ENCODE measurements at regions not wholly inside any gene's neighbourhood (a gene's known extent, or its start where the extent isn't known, plus 50 kb on each side); places are given as distances from the start of the nearest gene placed in this dataset.

DNA sequence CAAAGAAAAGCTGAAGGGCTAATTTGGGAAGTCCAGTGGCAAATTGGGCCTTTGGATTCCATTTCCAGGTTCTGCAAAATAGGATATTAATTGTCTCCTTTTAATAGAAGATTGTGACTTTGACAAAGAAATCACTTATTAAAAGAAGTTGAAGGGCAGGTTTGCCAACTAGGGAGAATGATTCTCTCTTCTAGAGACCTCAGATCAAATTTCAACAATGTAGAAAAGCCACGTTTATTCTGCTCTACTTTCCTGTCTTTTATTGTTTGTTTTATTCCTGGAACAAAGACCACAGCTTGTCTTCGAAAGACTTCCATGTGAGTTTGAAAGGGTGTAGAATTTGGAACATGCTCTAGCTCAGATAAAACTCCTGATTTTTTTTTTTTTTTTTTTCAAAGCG, 65.5 kb upstream of the PRL start:
- no peak overlapping the region for H3K4me3 ChIP-seq (ENCODE audit: low read depth, low read length)
- TF ChIP-seq, protein P1, sequence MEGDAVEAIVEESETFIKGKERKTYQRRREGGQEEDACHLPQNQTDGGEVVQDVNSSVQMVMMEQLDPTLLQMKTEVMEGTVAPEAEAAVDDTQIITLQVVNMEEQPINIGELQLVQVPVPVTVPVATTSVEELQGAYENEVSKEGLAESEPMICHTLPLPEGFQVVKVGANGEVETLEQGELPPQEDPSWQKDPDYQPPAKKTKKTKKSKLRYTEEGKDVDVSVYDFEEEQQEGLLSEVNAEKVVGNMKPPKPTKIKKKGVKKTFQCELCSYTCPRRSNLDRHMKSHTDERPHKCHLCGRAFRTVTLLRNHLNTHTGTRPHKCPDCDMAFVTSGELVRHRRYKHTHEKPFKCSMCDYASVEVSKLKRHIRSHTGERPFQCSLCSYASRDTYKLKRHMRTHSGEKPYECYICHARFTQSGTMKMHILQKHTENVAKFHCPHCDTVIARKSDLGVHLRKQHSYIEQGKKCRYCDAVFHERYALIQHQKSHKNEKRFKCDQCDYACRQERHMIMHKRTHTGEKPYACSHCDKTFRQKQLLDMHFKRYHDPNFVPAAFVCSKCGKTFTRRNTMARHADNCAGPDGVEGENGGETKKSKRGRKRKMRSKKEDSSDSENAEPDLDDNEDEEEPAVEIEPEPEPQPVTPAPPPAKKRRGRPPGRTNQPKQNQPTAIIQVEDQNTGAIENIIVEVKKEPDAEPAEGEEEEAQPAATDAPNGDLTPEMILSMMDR (conservative IDR thresholded peaks at IDR 0.05; ENCODE audit: low read depth, low read length): no peak
- DNase-seq (ENCODE audit: low read depth): no peak

DNA sequence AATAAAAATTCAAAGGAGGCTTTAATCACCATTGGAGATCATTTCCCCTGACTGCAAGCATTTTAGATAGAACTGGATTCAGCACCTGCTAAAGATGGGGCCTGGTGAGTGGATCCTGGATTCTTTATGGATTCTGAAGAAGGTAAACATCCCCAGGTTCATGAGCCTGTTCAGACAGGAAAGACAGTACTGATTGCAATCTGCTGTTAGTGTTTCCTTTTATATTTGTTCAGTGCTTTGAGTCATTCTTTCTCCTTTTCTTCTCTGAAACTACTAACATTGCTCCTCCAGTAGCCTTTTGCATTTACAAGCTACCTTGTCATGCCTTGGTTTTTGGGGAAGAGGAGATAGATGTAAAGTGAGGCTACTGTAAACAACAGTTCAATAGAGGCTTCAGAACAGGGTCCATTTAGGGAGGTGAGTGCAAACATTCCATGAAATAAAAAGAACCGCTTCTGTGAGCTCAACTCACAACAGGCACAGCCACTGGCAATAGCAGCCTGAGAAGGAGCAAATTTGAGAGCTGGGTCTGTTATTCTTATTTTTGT, 66.4 kb upstream of the PRL start:
- no peak for DNase-seq (ENCODE audit: low read depth)
- no peak overlapping the region for H3K4me3 ChIP-seq (ENCODE audit: low read depth, low read length)
- TF ChIP-seq, protein P1 (conservative IDR thresholded peaks at IDR 0.05; ENCODE audit: low read depth, low read length): no peak

DNA sequence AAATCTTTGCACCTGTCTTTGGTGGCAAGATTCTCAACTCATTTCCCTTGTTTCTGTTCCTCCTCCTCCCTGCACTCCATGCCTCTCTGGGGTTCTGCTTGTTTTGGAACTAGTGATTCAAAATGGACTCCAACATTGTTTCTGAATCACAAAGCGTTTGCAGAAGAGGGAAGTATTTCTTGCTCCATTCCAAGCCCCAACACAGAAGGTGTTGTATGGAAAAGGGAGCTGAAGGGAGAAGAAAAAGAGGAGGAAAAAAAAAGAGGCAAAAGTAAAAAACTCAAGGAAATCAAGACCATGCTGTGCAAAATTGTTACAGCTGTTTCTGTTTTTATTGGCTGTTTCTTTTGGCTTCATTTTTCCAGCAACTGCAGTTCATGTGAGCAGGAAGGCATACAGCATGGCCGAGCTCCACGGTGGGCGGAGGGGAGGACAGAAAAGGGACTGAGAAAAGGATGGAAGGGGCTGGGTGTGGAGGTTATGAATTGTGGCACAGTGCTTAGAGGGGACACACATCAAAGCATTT, 66.9 kb upstream of the PRL start:
- no peak overlapping the region for H3K4me3 ChIP-seq (ENCODE audit: low read depth, low read length)

DNA sequence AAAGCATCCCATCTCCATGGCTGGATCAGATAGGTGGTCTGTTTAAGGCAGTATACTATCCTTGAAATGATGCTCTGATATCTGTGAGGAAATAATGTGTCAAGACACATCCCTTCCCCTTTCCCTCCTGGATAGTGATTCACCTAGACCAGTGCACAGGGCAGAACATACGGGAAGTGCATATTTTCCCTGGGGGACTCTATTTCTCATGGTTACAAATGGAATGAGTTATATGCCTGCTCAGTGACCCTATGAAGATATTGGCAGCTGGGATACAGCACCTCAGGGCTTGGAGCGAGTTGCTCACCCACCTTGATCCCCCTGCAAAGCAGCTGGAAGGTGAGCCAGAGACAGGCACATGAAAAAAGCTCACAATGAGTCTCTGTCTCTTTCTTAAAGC, 67.5 kb upstream of the PRL start:
- TF ChIP-seq, protein P1 (conservative IDR thresholded peaks at IDR 0.05; ENCODE audit: low read depth, low read length): no peak
- DNase-seq (ENCODE audit: low read depth): no peak
- no peak overlapping the region for H3K4me3 ChIP-seq (ENCODE audit: low read depth, low read length)

More for the DNA sequence above, 66.9 kb upstream of the PRL start:
- TF ChIP-seq, protein P1 (conservative IDR thresholded peaks at IDR 0.05; ENCODE audit: low read depth, low read length): no peak
- no peak for DNase-seq (ENCODE audit: low read depth)

DNA sequence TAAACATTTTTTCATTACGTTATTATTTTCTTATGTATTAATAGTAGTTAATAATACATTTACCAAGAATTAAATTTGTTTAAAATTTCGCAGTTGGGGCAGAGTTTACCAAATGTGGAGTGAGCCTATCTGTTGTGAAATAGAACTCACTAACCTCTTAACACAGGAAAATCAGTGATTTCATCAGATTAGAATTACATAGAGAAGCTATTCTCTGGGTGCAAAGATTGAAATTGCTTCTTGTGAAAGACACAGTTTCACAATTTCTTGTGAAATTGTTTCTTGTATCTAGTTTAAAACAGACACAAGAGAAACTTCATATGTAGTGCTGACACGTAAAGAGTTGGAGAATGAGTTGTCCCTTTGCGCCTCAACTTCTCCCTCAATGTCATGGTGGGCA, 69.4 kb upstream of the PRL start:
- TF ChIP-seq, protein P1 (conservative IDR thresholded peaks at IDR 0.05; ENCODE audit: low read depth, low read length): no peak
- DNase-seq (ENCODE audit: low read depth): no peak
- no peak overlapping the region for H3K4me3 ChIP-seq (ENCODE audit: low read depth, low read length)

DNA sequence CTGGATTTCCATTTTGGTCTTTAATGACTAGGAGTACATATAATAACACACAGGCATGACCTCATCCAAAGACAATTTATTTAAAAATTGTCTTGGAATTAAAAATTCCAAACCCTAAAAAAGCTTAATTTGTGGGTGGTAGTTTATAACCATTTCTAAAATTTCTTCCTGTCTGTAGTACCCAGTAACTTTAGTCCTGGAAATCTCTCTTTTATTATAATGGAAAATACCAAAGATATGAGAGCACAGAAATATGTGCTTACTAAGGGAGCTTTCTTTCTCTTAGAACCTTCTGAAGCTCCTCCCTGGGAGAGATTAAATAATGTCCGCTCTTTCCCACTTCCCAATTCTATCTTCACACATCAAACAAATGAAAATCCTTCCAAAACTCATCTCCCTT, 70.5 kb upstream of the PRL start:
- no peak for DNase-seq (ENCODE audit: low read depth)

More for the DNA sequence above, 70.5 kb upstream of the PRL start:
- TF ChIP-seq, protein P1 (conservative IDR thresholded peaks at IDR 0.05; ENCODE audit: low read depth, low read length): no peak
- no peak overlapping the region for H3K4me3 ChIP-seq (ENCODE audit: low read depth, low read length)

All from epithelial cell of proximal tubule (primary cell).